Heart left ventricle (tissue), 13 donors: ENCODE measurements at regions not wholly inside any gene's neighbourhood (a gene's known extent, or its start where the extent isn't known, plus 50 kb on each side); places are given as distances from the start of the nearest gene placed in this dataset.

Experiments
- CTCF ChIP-seq, 12 donors: fragments of 200-600 bp; sonication (generic) in 4 of 12; IDR thresholded peaks; one replicate each; pipeline versions ENCODE4 v1.5.0 to v1.8.0; 2018 to 2022; ENCODE audit warnings: antibody characterized with exemption in 12 of 12, mild to moderate bottlenecking in 5 of 12
- POLR2A ChIP-seq, 2 donors: fragments of 450-650 bp; IDR thresholded peaks; one replicate each; pipeline ENCODE4 v1.6.1; 2017; ENCODE audit warnings: antibody characterized with exemption in 2 of 2, mild to moderate bottlenecking in 2 of 2, moderate library complexity in 2 of 2
- donor health status: ischemic (EF 13 %, LVEDD 7.1; RV severe dilation, severe dysfunction).
- donor health status: DM: no; HTN: yes; CAD: no.
- donor health status: DM: no; HTN: no; CAD: no.
- donor health status: ischemic (EF 25% LVEDD 6.9; RV normal size, moderate dysfunction).
- donor health status: ischemic (EF 25% LVEDD 5.7; RV mildly dilated, moderate dysfunction).
- donor health status: ischemic (EF 35%, LVEDD 5.7; RV mildly dilated, moderate dysfunction).
- donor health status: nonischemic (EF 11% LVEDD 7.7; RV severe dilation, severe dysfunction).
- donor health status: DM: yes; HTN: yes; CAD: no.
- donor health status: PGD.
- donor health status: ischemic (EF 29% LVEDD 5.4; RV normal size, mild dysfunction).
- donor health status: nonischemic (EF 23%, LVEDD 6.1; RV moderate dilation, normal function).

DNA sequence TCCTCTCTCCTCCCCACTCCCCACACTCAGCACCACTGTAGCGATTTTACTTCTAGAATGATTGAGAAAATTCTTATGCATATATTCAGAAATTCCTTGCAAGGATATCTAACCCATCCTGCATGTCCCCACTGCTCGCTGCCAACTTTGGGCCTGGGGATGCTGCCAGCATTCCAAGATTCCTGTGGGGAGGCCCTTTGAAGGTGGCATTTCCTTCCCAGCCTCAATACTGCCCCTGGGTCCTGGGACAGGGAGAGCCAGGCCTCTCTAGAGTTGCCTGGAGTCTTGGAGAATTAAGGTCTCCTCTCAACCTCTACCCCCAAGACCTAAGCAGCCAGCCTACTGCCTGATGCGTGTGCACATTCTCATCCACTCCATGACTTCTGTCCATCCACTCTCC is 303.5 kb downstream of the NEBL start:
- no peak for TF ChIP-seq CTCF (IDR thresholded peaks at IDR 0.05)
- TF ChIP-seq POLR2A (IDR thresholded peaks at IDR 0.05), result no peak
